CD1c-positive myeloid dendritic cell (primary cell): ENCODE measurements at regions not wholly inside any gene's neighbourhood (a gene's known extent, or its start where the extent isn't known, plus 50 kb on each side); places are given as distances from the start of the nearest gene placed in this dataset.

ENCODE experiments used
- DNase-seq: peaks from one replicate; pipeline ENCODE4 v3.0.0-alpha.2; 2016; ENCODE audit errors: extremely low spot score

DNA sequence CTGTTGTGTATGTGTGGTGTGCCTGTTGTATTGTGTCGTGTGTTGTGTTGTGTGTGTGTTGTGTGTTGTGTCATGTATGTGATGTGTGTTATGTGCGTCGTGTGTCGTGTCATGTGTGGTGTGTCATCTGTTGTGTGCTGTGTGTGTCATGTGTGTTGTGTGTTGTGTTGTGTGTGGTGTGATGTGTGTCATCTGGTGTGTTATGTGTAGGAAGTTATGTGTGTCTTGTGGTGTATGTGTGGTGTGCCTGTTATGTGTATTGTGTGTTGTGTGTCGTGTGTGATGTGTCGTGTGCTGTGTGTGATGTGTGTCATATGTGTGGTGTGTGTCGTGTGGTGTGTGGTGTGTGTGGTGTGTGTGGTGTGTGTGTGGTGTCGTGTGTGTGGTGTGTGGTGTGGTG is 145.2 kb downstream of the DNAJB6 start:
- no peak for DNase-seq

DNA sequence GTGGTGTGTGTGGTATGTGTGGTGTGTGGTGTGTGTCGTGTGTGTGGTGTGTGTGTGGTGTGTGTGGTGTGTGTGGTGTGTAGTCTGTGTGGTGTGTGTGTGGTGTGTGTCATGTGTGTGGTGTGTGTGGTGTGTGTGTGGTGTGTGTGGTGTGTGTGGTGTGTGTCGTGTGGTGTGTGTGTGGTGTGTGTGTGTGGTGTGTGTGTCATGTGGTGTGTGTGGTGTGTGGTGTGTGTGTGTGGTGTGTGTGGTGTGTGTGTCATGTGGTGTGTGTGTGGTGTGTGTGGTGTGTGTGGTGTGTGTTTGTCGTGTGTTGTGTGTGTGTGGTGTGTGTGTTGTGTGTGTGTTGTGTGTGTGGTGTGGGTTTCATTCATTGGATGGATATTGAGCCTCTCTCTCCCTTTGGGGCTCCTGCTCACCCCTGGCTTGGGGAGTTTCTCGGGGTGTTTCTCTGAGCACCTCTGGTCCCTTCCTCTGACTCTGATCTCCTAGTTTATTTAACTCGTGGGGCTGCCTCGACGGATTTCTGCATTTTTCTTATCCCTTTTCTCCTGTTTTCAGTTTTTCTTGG is 145.8 kb downstream of the DNAJB6 start:
- DNase-seq, result no peak

DNA sequence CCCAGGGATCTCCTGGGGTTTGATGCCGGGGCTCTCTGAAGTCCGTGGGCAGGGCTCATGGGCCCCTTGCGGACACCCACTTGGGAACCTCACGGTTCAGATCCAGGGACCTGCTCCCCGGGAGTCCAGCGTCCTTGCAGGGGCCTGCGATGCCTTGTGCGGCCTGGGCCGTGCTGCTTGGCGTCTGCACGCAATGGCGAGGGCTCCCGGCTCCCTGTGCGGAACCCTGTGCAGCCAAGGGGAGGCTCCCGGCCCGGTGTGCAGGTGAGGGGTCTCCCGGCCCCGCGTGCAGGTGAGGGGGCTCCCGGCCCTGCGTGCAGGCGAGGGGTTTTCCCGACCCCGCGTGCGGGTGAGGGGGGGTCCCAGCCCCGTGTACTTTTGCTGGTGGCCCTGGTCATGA is 146.7 kb downstream of the DNAJB6 start:
- no peak for DNase-seq

DNA sequence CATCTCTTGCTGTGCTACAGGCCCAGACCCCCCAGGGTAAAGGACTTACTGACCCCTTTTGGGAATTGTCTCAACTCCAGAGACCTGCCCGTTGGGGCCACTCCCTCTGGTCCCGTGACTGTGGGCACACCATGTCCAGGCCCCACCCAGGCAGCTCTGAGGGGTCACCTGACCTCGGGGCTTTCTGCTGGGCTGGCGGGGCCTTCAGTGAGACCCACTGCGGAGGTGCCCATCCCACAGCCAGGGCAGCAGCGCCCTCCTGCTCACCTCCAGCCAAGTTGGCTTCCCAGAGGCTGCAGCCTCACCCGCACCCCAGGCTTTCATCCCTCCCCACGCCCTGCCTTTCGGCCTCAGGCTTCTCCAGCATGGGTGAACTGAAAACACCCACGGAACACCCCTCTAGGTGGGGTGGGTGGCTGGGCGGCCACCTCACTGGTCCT is 147.2 kb downstream of the DNAJB6 start:
- DNase-seq, result no peak

DNA sequence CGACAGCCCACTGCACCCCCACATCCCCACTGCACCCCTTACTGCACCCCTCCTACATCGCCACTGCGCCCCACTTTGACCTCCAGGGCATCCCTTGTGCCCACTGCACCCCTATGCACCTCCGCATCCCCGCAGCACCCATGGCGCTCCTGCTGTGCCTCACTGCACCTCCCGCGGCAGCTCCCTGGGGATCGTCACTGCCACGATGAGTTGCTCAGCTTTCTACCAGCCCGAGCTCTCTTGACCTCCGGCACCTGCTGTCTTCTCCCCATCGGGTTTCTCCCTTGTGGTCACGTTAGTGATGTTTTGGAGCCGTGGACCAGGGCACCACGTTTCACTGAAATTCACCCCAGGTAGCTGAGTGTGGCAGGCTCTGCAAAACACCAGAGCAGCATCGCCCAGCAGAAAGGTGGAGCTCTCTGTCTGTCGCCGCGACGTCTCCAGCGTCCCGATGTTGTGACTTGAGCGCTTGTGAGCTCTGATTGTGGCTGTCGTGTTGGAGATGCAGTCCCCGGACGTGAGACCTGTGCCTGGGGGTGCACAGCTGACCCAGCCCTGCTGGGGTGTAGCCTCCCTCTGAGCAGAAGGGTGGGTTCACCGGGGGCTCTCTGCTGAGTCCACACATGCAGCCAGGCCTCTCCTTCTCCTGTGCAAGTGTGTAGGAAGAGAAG is 147.7 kb downstream of the DNAJB6 start:
- no peak for DNase-seq

DNA sequence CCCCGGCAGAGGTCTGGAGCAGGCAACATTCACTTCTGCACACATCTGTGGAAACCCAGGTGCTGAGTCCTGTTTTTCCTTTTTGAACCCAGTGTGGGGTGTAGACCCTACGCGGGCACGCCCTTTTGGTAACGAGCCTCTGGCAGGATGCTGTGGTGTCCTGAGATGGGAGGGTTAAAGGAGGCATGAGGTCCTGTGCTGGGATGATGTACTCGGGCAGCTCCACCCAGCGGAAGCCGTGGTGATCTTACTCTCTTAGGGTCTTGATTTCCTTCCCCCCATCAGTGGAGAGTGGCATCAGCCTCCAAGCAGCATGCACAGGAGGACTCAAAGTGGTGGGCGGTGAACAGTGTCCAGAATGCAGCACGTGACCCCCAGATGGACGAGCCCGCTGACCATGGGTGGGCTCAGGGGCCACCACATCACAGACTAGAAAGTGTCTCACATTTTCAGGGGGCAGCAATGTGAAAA is 148.6 kb downstream of the DNAJB6 start:
- no peak for DNase-seq

DNA sequence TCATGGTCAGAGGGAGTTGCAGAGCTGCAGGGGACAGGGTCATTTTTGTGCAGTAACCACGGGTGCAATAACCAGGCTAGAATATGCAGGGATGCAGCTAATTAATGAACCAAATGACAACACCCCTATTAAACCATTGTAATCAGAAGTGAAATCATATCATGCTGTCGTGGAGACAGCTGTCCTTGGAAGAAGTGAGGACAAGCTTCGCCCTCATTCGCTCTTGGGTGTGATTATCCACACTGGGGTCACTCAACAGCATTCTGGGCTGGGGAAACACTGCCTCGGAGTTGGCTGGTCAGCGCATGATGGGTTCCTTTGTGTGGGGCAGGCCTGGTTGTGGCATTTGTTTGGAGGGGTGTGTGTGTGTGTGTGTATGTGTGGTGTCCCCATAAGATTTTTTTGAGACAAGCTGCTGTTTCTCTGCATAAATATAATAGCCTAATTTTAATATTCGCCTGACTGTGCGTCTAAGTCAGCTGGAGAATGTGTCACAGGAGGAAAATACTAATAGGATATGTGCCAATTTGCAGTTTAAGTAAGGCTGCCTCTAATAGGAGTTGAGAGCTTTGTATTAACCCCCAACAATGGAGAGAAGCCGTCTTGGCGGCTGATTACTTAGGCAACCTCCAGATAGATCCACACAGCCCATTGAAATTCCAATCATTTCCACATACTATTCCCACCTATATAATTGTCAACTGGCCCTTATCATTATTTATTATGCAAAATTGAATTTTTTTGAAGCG is 149.4 kb downstream of the DNAJB6 start:
- no peak for DNase-seq

DNA sequence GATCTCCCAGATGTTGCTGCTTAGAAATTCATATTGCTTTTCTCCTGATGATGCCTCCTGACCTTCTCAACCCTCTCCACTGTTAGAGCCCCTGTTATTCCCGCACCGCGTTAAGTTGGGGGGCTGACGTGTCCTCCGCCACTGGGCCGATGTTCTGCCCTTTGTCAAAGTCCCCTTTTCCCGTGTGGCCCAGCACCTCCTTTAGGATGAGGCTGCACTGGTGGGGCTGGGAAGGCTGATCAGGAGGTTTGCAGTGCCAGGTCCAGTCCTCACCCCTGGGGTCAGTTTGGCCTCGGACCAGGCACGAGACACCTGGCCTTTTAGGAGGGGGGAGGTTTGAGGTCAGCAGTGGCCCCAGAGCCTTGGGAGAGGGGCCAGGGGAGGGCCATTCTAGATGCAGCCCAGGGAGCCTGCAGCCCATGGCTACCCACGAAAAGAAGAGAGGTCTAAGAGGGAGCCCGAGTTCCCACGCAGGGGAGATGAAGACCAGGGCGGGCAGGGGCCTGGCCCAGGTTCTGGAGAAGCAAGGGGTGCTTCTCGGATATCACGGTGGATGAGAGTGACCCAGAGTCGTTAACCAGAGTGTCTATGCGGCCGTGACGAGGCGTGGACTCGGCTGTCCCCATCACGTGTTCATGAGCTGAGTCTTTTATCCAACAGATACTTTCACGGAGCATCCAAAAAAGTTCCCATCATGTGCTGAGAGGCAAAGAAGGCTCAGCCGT is 150.4 kb downstream of the DNAJB6 start:
- no peak for DNase-seq

DNA sequence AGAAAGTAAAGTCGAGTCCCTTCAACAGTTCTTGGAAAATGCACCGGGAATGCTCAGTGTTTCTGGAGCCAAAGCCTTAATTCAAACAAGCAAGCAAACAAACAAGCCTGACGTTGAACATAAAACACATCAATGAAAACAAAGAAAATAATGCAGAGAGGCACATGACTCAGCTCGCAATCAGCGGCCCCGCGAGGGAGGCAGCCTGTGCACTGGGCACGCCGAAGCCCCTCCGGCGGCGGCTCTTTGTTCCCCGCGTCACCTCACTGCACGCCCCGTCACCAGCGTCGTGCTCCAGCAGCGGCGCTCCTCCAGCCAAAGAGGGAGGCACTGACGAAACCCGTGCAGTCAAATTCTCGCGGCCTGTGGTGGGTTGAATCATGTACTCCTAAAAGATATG is 151.5 kb downstream of the DNAJB6 start:
- DNase-seq, result no peak

DNA sequence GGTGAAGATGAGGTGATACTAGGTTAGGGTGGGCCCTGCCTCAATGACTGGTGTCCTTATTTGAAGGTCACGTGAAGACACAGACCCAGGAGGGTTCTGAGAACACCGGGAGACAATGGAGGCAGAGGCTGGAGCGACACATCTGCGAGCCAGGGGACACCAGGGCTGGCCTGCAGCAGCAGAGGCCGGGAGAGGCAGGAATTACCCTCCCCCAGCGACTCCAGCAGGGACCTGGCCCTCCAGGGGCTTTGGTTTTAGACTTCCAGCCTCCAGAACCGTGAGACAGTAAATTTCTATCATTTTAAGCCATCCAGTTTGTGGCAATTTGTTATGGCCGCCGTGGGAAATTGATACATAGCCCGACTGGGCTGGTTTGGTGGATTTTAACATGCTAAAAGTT is 152.2 kb downstream of the DNAJB6 start:
- no peak for DNase-seq
